ENCODE measurements at regions not wholly inside any gene's neighbourhood (a gene's known extent, or its start where the extent isn't known, plus 50 kb on each side); places are given as distances from the start of the nearest gene placed in this dataset.

DNA sequence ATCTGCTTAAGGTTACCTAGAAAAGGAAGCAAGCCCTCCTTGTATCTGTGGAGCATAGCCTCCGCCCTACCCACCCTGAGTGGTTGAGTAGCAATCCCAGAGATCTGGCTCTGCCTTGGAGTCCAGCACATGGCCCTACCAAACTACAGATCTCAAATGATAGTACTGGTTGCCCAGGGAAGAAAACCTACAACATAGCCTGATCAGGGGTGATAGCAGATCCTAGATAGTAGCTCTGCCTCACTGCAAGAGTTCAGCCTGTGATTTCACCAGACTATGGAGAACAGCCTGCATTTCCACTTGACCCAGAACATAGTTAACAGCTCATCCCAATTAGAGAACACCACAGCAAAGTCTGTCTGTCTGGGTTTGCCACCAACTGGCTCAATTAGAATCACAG lies 279.5 kb downstream of the ETNK1 start:
- no peak for DNase-seq (ENCODE audit: low spot score)

DNA sequence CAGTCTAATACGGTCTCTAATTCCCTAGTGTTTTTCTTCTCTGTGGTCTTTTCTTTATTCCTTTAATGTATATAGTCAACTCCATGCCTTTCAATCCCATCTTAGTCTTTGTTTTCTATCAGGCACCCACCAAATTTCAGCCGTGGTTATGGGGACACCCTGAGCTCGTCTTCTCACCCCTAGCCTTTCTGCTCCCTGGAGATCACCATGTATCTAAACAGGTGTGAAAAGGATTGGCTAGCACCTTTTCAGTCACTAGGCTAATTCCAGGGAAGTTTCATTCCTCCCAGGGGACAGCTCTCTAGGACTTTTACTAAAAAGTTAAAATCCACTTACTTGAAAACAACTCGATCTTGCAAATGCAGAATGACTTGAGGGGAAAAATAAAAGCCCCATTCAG lies 291.3 kb downstream of the ETNK1 start:
- DNase-seq (ENCODE audit: low spot score): no peak

DNA sequence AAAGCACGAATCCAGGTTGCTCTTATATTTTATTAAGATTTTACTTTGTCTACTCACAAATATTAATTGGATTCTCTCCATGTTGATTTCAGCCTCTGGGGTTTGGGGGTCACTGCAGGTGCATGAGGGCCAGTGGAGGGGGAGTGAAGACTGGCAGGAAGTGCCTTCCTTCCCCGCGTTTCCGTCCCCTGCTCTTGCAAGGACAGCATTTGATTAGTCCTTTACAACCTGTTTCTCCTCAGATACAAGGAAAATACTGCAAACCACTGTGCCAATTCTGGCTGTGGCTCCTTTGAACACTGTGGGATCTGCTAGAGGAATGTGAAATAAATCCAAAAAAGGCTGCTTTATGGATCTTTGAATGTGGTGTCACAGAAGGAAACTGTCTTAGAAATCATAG lies 291.8 kb downstream of the ETNK1 start:
- no peak for DNase-seq (ENCODE audit: low spot score)

DNA sequence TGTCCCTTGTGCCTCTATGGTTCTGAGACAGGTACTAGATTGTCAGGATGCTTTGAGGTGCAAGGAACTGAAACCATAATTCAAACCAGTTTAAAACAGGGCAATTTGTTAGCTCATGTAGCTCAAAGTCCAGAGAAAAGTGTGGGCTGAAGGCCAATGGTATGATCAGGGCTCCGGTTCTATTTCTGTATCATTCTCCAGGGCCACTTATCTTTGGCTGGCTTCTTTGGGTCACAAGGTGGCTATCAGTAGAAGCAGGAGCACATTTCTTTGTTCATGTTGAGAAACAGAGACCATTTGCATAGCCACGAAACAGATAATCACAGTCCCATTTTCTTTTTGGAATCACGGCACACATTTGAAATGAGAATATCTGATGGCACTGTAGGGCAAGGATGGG lies 294.9 kb downstream of the ETNK1 start:
- DNase-seq (ENCODE audit: low spot score): no peak

DNA sequence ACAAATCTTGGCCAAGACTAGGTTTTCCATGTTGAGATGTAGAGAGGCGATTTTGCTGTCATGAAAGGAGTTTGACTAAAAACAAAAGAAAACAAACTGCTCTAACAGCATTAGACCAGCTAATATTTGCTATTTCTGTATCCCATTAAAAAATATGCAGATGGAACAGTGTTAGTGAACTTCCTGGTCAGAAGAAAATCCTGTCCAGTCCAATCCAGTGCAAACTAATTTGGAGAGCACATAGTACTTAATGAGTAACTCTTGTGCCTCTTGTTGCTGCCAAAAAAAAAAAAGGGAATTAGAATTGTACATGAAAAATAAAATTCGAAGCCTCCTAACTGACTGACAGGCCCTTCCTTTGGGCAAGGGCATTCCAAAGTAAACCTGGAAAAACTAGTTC lies 298.8 kb downstream of the ETNK1 start:
- no peak for DNase-seq (ENCODE audit: low spot score)

DNA sequence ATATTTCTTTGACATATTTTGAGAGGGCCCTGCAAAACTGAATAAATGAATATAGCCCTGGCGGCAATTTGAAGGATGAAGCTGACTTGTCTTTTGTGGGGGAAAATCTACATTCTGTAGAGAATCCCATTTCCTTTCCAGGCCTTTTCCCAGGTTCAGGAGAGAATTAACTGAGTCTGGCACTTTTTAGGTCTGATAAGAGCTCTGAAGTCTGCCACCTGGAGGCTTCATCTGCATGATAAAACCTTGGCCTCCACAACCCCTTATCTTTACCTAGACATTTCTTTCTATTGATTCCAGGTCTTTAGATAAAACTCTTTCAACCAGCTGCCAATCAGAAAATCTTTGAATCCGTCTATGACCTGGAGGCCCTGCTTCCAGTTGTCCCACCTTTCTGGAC lies 299.4 kb downstream of the ETNK1 start:
- DNase-seq (ENCODE audit: low spot score): no peak

DNA sequence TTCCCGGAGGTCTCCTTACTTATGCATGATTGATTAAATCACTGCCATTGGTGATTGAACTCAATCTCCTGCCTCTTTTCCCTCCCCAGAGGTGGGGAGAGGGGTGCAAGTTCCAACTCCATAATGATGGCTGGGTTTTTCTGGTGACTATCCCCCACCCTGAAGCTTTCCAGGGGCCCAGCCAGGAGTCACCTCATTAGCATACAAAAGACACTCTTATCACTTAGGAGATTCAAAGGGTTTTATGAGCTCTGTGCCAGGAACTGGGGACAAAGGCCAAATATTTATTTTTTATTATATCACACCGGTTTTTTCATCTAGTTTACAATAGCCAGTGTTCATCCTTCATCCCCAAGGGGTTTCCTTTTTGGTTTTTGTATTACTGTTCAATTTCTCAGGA lies 300.7 kb downstream of the ETNK1 start:
- no peak for DNase-seq (ENCODE audit: low spot score)

DNA sequence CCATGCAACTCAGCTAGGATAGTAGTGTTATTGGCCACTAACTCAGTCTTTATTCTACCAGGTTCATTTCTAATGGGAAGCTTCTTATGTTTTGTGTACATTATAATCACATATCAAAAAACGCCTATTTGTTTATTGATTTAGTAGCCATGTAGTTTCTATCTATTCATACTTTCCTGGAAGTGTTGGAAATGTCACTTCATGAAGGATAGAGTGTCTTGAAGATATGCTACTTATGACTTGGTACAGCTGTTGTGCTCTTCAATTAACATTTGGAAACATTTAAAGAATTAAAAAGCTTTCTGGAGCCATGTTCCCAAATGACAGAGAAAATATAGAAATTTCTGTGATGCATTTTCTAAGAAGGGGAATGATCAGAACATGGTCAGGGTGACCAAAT lies 307.5 kb downstream of the ETNK1 start:
- no peak for DNase-seq (ENCODE audit: low spot score)

DNA sequence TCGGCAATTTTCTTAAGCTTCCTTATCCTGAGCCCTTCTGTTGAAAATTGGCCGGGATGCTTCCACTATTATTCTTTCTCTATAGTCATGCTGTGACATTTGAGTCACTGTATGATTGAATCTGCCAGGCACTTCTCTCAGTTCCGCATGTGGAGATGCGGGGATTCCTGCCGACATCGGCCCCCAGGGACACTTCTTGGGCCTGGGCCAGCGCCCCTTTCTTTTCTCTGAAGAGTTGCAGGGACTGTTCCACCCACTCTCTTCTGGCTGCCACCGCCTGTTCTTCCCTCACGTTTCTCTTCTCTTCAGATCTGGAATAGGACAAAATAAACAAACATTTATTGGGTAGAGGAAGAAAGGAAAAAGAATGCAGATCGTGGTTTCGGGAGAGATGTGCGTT lies 310.1 kb downstream of the ETNK1 start:
- no peak for DNase-seq (ENCODE audit: low spot score)

DNA sequence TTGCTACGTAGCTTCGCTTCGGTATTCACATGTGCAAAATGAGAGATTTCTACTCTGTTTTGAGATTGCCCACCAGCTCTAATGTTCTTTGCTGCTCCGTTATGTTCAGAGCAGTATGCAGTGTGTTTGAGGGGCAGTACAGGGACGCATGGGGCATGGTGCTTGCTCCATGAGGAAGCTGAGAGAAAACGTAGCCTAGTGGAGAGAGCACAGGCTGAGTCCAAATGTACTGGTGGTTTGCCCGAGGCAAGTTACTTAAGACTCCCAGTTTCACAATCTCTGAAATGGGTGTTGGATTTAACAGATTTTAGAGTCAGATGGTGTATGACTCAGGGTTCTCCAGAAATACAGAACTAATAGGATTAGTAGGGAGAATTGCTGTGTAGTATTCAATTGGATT lies 310.5 kb downstream of the ETNK1 start:
- DNase-seq (ENCODE audit: low spot score): no peak

DNA sequence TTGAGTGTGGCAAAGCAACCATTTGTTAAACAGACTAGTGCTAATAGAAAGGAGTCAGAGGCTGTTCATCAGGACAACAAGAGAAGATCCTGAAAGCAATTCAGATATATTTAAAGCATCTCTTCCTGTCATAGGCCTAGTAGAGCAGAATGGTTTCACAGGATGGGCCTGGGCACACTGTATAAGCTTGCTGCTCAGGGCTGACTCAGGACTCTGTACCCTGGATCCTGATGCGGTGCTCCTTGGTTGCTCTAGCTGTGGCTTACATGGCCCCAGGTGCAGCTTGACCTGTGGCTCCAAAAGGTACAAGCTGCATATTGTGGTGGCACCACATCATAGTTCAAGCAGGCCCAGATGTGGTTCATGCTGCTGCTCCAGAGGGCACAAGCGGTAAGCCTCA lies 313.4 kb downstream of the ETNK1 start:
- DNase-seq (ENCODE audit: low spot score): no peak

DNA sequence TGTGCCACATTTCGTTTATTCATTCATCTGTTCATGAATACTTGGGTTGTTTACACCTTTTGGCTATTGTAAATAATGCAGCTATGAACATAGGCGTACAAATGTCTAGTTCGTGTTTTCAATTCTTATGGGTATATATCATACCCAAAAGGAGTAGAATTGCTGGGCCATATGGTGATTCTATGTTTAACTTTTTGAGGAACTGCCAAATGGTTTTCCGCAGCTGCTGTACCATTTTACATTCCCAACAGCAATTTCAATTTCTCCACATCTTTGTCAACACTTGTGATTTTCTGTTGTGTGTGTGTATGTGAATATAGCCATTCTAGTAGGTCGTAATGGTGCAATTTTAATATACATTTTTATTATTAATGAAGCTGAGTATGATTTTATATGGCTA lies 326.2 kb downstream of the ETNK1 start:
- no peak for DNase-seq (ENCODE audit: low spot score)

DNA sequence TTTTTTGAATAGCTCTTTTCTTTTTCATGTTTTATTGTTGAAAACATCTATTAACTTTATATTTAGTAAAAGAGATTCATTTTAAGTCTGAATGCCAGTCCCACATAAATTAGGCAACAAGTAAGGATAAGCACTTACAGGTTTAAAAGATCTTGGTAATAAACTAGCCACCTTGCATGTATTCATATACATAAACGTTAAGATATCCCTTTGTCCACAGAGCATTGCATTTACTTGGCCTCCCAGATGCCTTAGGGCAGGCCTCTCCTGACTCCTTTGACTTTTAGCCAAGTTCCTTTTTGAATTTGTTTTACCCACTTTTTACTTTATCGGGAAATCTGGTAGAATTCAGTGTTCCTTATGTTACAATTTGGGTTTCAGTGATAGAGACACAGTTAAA lies 331.7 kb downstream of the ETNK1 start:
- no peak for DNase-seq (ENCODE audit: low spot score)

DNA sequence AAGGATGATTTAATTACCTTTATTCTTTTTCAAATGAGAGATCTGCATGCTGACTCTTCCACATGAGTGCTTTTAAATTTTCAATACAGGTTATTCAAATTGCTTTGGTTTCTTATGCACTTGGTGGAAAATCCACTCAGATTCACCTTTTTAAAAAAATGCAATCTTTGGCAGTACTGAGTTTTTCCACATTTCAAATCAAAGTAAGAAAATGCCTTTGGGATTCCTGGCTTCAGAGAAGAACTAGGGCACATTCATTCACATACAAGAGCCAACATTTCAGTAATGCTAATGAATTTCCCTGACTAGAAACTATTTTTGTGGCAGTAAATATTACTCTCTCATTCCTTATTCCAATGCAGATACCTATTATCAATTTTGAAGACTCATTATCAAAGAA lies 342.2 kb downstream of the ETNK1 start:
- no peak for DNase-seq (ENCODE audit: low spot score)

DNA sequence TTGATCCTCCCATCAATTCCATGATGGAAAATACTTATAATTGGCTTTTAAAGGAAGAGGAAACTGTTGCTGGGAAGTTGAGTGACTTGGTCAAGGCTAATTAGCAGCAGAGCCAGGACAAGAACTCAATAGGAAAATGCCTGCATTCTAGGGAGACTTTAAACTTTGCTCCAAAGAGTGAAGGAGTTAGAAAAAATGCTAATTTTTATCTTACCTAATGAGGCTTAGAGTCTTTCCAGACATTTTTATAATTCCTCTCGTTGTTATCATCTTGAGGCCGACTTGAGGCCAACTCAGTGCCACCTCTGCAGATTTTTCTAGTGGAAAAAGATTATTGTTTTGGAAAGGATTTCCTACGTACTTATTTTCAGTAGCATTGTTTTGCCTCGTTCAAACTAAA lies 344.6 kb downstream of the ETNK1 start:
- DNase-seq (ENCODE audit: low spot score): no peak

DNA sequence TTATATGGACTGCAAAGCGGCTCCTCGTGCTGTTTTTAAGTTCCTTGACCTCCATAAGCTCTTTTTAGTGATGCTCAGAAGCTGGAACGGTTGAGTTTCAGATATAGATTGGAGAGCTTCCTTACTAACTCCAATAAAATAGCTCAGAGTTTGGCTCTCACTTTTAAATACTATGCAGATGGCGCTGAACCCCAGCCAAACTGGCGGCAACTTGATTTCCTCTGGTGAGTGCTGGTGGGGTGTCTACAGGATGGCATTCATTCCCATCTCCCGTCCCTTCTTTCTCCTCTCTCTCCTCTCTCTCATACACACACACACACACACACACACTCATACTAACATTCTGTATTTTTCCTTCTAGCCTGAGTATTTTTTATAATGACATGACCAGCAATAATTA lies 346.3 kb downstream of the ETNK1 start:
- DNase-seq (ENCODE audit: low spot score): no peak

DNA sequence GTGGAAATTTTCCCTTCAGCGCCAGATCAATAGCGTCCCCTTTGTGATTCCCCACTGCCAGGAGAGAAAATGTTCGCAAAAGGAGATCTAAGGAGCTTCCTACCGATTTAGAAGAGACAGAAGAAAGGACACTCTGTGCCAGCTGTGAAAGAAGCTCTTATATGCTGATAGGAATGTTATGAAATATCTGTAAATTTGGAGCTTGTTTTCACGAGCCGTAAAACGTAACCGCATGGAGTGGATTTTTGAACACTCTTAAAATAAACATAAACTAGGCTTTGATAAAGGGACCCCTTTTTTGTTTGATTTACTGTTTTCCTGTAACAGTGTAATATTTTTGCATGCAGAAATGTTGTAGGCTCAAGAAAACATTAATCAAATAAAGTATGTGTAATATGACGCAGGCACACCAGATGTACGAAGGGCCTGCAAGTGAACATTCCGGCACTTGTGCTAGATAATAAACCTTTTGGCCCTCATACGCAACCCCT lies 346.8 kb downstream of the ETNK1 start:
- DNase-seq (ENCODE audit: low spot score): no peak

DNA sequence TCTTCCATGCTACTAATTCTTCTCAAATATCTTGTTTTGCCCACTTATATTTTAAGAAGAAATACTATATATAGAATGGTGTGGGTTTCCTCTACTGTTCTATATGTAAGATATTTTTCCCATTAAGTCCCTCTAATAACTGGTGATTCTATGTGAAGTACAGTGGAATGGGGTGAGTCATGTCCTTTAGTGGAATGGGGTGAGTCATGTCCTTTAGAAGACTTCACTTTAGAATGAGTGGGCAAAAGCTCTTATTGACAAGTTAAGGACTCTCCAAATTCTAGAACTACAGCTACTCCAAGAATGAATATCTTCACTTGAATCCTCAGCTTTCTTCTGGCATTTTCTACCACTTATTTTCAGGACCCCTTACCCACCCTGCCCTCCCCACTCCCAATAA lies 349.9 kb downstream of the ETNK1 start:
- DNase-seq (ENCODE audit: low spot score): no peak

DNA sequence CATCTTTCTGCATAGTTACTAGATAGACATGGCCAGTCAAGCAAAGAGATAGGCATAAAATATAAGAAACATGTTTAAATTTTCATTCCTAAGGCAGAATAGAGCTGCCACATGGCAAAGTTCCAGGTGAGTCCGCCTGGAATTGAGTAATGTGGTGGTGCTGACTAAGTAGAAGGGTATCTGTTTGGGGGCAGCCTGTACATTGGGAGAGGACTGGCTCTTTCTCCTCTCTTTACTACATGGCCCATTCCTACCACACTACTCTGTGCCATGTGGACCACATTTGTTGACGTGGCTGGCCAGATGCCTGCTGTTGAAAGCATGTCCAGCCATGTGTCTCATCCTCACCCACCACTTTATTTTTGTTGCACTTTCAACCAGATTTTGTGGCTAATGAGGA lies 354.0 kb downstream of the ETNK1 start:
- DNase-seq (ENCODE audit: low spot score): no peak

DNA sequence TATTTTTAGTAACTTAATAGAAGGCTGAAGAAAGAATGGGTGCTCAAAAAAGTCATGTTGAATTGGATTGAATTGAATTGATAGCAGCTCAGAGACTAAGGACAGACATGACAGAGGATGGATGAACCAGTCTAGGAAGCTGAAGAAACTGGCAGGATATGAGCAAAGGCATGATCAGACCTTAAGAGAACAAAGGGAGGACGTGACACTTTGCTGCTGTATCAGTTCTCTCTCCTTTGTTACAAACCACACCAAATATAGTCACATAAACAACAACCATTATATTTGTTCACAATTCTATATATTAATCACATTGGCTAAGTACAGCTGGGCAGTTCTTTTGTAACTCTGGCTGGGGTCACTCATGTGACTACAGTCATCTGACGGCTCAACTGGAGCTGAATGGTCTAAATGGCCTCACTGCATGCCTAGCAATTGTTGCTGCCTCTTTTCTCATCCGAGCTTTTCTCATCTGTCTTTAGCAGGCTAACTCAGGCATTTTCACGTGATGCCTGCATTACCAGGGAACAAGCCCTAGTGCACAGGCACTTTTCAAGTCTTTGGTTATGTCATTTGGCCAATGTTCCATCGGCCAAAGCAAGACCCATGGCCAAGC lies 355.0 kb downstream of the ETNK1 start:
- no peak for DNase-seq (ENCODE audit: low spot score)

DNA sequence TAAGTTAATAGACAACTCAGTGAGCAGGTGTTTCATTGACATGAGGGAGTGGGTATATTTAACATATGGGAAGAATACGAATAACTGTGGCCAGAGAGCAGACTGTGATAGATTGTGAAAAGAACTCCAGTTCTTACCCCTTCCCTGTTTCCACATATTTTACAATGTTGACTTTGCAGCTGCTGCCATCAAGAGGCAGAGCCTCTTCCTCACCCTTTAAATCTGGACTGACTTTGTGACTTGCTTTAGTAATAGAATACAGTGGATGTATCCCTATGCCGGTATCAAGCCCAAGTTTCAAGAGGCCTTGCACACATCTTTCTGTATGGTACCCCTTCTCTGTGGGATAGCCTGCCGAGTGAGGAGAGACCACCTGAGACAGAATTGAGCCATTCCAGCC lies 356.7 kb downstream of the ETNK1 start:
- no peak for DNase-seq (ENCODE audit: low spot score)

DNA sequence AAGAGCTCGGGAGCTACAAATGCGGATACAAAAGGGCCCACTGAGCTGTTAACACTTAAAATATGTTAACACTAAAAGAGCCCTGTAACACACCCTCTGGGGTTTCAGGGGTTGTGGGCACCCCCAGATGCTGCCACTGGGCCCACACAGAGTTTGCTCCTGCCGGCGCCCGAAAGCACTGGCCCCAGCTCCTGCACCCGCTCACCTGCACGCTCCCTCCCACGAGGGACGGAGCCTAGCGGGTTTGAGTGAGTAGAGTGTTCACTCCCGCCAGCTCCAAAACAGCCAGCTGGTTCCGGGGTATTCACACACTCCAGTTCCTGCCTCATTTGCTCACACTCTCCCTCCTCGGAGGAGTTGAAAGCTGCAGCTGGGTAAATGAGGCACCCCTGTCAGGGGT lies 357.7 kb downstream of the ETNK1 start:
- DNase-seq (ENCODE audit: low spot score): no peak

DNA sequence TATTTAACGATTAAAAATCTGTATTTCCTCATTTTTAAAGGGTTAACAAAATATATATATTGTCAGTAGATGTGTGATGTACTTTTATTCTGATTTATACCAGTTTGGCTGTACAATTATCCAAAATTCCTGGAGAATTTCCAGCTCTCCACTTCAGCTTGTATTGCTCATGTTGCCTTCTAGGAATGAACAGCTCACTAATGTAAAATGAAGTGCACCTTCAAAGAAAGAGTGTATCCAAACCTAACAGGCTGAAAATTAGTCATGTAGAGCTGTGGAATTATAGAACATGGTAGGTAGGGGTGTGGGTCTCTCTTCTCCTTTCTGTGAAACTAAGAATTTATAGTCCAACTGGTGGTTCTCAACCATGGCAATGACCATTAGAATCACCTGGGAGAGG lies 362.0 kb downstream of the ETNK1 start:
- no peak for DNase-seq (ENCODE audit: low spot score)

DNA sequence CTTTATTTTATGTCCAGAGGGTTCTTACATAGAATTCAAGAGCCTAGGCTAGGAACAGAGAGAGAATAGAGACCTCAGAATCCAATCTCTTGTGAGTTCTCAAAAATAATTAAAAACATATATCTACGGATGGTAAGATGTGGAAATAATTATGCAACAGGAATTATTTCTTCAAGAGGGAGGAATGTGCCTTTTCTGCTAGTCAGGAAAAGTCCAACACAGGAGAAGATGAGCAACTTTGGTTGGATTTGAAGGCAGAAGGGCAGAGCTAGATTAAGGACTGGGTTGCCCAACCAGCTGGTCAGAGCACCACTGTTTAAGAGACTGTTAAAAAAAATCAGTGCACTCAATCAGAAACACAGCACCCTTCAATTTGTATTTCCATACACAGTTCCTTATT lies 365.5 kb downstream of the ETNK1 start:
- DNase-seq (ENCODE audit: low spot score): no peak
